ENCODE measurements at regions not wholly inside any gene's neighbourhood (a gene's known extent, or its start where the extent isn't known, plus 50 kb on each side); places are given as distances from the start of the nearest gene placed in this dataset.
"Not testable (repeated sequence)": the region's sequence is repeated elsewhere in the genome, so short reads cannot be mapped to it uniquely, and the experiment has no call there.

GRCh38 chr7:56370208-56370872, 254.1 kb upstream of the NUPR2 start:
- H3K9me3 Mint-ChIP-seq; H3K27me3 Mint-ChIP-seq (ENCODE audit: low read depth); H3K4me1 Mint-ChIP-seq (ENCODE audit: low read depth); H3K27ac Mint-ChIP-seq; H3K36me3 Mint-ChIP-seq (ENCODE audit: low read depth); H3K4me3 Mint-ChIP-seq: not testable (repeated sequence)

- not testable (repeated sequence) for H3K36me3 Mint-ChIP-seq (ENCODE audit: low read depth); H3K9me3 Mint-ChIP-seq; H3K4me3 Mint-ChIP-seq; H3K27me3 Mint-ChIP-seq (ENCODE audit: low read depth); H3K4me1 Mint-ChIP-seq (ENCODE audit: low read depth); H3K27ac Mint-ChIP-seq
Measured at GRCh38 chr7:56367914-56368313, 251.7 kb upstream of the NUPR2 start.

GRCh38 chr7:56367411-56367810, 251.2 kb upstream of the NUPR2 start:
- H3K4me1 Mint-ChIP-seq (ENCODE audit: low read depth); H3K9me3 Mint-ChIP-seq; H3K4me3 Mint-ChIP-seq; H3K27me3 Mint-ChIP-seq (ENCODE audit: low read depth); H3K27ac Mint-ChIP-seq; H3K36me3 Mint-ChIP-seq (ENCODE audit: low read depth): not testable (repeated sequence)

DNA sequence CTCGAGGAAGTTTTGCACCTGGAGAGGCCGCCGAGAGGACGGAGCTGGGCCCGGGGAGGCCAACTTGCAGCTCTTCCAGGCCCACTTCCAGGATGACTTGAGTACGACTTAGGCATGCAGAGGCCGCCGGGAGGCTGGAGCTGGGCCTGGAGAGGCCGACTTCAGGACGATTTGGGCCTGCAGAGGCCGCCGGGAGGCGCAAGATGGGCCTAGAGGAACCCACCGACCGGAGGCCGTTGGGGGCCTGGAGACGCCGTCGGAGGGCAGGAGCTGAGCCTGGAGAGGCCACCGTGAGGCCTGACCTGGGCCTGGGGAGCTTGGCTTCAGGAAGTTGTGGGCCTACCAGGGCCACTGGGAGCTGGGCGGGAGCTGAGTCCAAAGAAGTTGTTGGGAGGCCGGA, 250.5 kb upstream of the NUPR2 start:
- H3K36me3 Mint-ChIP-seq (ENCODE audit: low read depth); H3K27me3 Mint-ChIP-seq (ENCODE audit: low read depth); H3K9me3 Mint-ChIP-seq; H3K4me3 Mint-ChIP-seq; H3K27ac Mint-ChIP-seq; H3K4me1 Mint-ChIP-seq (ENCODE audit: low read depth): not testable (repeated sequence)

- not testable (repeated sequence) for H3K4me1 Mint-ChIP-seq (ENCODE audit: low read depth)
Measured at GRCh38 chr7:56352576-56352975, 236.4 kb upstream of the NUPR2 start.

DNA sequence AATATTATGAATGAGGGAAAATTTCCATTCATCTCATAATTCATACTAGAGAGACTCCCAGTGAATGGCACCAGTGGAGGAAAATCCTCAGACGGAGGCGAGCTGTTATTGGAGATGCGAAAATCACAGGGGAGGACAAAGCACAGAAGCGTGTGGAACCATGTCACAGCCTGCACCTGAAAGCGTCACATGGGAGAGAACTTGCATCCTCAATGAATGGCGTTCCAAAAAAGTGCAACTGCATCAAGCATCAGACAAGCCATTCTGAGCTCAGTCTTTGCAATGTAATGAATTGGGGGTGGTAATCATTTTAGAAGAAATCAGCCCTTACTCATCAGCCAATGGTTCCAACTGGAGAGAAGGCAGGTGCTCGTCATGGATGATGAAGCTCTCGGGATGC, 235.0 kb upstream of the NUPR2 start:
- not testable (repeated sequence) for H3K27ac Mint-ChIP-seq; H3K4me1 Mint-ChIP-seq (ENCODE audit: low read depth); H3K36me3 Mint-ChIP-seq (ENCODE audit: low read depth); H3K4me3 Mint-ChIP-seq; H3K27me3 Mint-ChIP-seq (ENCODE audit: low read depth)
- peaks cover 25% of the 10 kb centered on the region for H3K9me3 Mint-ChIP-seq

More at GRCh38 chr7:56352576-56352975, 236.4 kb upstream of the NUPR2 start:
- H3K4me3 Mint-ChIP-seq; H3K27ac Mint-ChIP-seq; H3K27me3 Mint-ChIP-seq (ENCODE audit: low read depth); H3K36me3 Mint-ChIP-seq (ENCODE audit: low read depth): not testable (repeated sequence)
- peaks cover 22% of the 10 kb centered on the region for H3K9me3 Mint-ChIP-seq

- H3K4me1 Mint-ChIP-seq (ENCODE audit: low read depth); H3K4me3 Mint-ChIP-seq; H3K36me3 Mint-ChIP-seq (ENCODE audit: low read depth); H3K27ac Mint-ChIP-seq; H3K27me3 Mint-ChIP-seq (ENCODE audit: low read depth): not testable (repeated sequence)
- H3K9me3 Mint-ChIP-seq: peaks cover 32% of the 10 kb centered on the region
Measured at GRCh38 chr7:56348311-56348710, 232.1 kb upstream of the NUPR2 start.

- not testable (repeated sequence) for H3K4me1 Mint-ChIP-seq (ENCODE audit: low read depth); H3K4me3 Mint-ChIP-seq; H3K27ac Mint-ChIP-seq; H3K27me3 Mint-ChIP-seq (ENCODE audit: low read depth); H3K36me3 Mint-ChIP-seq (ENCODE audit: low read depth)
- H3K9me3 Mint-ChIP-seq: peaks cover 40% of the 10 kb centered on the region
Measured at GRCh38 chr7:56328327-56328726, 212.1 kb upstream of the NUPR2 start.

DNA sequence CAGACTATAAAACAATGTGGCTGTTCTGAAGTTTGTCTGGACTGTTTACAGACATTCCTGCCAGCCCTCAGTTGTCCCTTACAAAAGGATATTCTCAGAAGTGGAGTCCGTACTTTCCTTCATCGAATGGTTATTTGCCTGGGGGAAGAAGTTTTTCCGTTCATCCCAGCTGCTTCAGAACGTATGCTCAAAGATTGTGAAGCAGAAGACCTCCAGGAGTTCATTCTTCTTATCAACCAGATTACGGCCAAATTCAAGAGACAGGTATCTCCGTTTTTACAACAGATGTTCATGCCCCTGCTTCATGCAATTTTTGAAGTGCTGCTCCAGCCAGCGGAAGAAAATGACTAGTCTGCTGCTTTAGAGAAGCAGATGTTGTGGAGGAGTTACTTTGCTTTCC, 174.3 kb upstream of the NUPR2 start:
- H3K9me3 Mint-ChIP-seq: peaks cover 44% of the 10 kb centered on the region

DNA sequence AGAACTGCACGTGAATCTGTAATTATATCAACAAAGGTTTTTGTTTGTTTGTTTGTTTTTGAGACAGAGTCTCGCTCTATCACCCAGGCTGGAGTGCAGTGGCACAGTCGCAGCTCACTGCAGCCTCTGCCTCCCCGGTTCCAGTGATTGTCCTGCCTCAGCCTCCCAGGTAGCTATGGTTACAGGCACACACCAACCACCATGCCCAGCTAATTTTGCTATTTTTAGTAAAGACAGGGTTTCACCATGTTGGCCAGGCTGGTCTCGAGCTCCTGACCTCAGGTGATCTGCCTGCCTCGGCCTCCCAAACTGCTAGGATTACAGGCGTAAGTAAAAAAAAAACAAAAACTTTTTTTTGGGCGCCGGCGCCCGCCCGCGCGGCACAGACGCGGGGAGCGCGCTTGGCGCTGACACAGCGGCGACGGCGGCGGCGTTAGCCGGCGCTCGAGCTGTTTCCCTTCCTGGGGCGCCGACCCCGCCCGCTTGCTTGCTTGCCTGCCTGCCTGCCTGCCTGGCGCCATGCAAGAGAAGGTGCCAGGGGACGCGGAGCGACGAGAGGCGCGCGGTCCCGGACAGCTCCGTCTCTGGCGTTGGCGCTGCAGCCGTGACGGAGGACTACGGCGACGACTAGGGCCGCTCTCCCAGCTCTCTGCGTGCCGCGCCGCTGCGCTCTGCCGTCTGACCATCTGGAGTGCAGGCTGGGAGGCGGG, 171.4 kb upstream of the NUPR2 start:
- H3K27ac Mint-ChIP-seq: no peak overlapping the region
- H3K27me3 Mint-ChIP-seq (ENCODE audit: low read depth): no peaks in the 10 kb centered on the region
- no peaks in the 10 kb centered on the region for H3K36me3 Mint-ChIP-seq (ENCODE audit: low read depth)
- H3K4me1 Mint-ChIP-seq (ENCODE audit: low read depth): no peaks in the 10 kb centered on the region
- peaks cover 52% of the 10 kb centered on the region for H3K9me3 Mint-ChIP-seq
- no peak overlapping the region for H3K4me3 Mint-ChIP-seq

More for the DNA sequence above, 174.3 kb upstream of the NUPR2 start:
- no peaks in the 10 kb centered on the region for H3K4me1 Mint-ChIP-seq (ENCODE audit: low read depth)
- no peaks in the 10 kb centered on the region for H3K27me3 Mint-ChIP-seq (ENCODE audit: low read depth)
- H3K27ac Mint-ChIP-seq: no peak overlapping the region
- no peak overlapping the region for H3K4me3 Mint-ChIP-seq
- no peaks in the 10 kb centered on the region for H3K36me3 Mint-ChIP-seq (ENCODE audit: low read depth)

DNA sequence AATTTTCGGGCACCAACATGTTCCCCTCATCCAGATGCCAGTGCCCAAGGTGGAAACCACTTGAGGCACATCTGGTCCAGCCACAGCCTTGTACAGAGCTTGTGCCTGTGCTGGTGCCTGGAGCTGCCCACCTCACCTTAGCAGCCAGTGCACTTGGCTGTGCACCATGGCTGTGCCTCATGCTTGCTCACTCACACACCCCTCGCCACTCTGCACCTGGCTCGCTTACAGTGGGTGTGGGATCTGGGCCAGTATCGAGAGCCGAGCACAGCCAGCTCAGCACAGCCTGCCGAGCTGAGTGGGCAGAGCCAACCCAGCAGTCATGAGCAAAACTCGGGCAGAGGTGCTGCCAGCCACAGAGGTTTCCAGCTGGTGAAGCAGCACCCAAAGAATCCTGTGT, 139.9 kb upstream of the NUPR2 start:
- H3K4me1 Mint-ChIP-seq (ENCODE audit: low read depth): no peaks in the 10 kb centered on the region

GRCh38 chr7:56250135-56250534, 133.9 kb upstream of the NUPR2 start:
- no peak overlapping the region for H3K4me3 Mint-ChIP-seq
- peaks cover 2% of the 10 kb centered on the region for H3K36me3 Mint-ChIP-seq (ENCODE audit: low read depth)
- no peaks in the 10 kb centered on the region for H3K4me1 Mint-ChIP-seq (ENCODE audit: low read depth)
- no peak overlapping the region for H3K27ac Mint-ChIP-seq
- peaks cover 62% of the 10 kb centered on the region for H3K9me3 Mint-ChIP-seq
- H3K27me3 Mint-ChIP-seq (ENCODE audit: low read depth): no peaks in the 10 kb centered on the region

More for the DNA sequence above, 139.9 kb upstream of the NUPR2 start:
- no peak overlapping the region for H3K4me3 Mint-ChIP-seq
- H3K36me3 Mint-ChIP-seq (ENCODE audit: low read depth): no peaks in the 10 kb centered on the region
- no peaks in the 10 kb centered on the region for H3K27me3 Mint-ChIP-seq (ENCODE audit: low read depth)
- H3K9me3 Mint-ChIP-seq: peaks cover 50% of the 10 kb centered on the region
- H3K27ac Mint-ChIP-seq: no peak overlapping the region

DNA sequence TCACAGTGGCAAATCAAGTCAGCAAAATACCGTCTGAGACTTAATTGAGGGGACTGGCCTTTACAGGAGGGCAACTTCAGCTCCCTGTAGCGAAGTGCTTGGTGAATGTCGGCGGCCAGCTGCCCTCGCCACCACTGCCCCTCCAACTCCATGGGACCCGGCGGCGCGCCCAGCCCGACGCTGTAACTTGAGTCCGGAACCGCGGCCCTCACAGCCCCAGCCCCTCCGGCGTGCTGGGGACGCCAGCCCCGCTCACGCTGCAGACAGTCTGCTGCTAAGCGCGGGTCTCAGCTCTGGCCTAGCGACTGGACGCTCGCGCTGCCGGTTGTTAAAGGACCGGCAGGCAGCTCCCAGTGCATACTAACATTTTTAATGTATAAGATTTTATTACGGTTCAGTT, 113.4 kb upstream of the NUPR2 start:
- H3K27me3 Mint-ChIP-seq (ENCODE audit: low read depth): no peaks in the 10 kb centered on the region
- H3K4me3 Mint-ChIP-seq: no peak overlapping the region
- H3K27ac Mint-ChIP-seq: no peak overlapping the region
- H3K36me3 Mint-ChIP-seq (ENCODE audit: low read depth): no peaks in the 10 kb centered on the region
- peaks cover 30% of the 10 kb centered on the region for H3K9me3 Mint-ChIP-seq
- H3K4me1 Mint-ChIP-seq (ENCODE audit: low read depth): no peaks in the 10 kb centered on the region

DNA sequence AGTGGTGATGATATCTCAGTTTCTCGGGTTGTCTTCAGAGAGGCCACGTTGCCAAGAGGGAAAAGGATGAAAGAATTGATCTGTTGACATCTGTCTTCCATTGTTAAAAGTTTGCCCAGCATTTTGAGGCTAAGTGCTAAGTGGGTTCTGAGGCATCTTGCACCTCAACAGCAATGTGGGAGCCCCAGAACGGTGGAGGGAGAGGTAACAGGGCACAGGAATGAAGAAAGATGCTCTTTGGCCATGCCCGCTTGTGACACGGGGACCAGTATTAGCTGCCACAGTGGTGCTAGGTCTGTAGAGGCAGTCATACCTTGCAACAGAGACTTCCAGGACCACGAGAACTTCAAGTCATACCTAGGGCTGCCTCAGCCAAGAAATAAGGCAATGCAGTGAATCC, 106.6 kb upstream of the NUPR2 start:
- Mint-ChIP-seq H3K27ac (no peak overlapping the region), H3K27me3 (ENCODE audit: low read depth) (no peaks in the 10 kb centered on the region), H3K4me1 (ENCODE audit: low read depth) (no peaks in the 10 kb centered on the region), H3K9me3 (peaks cover 18% of the 10 kb centered on the region), H3K4me3 (no peak overlapping the region), H3K36me3 (ENCODE audit: low read depth) (no peaks in the 10 kb centered on the region)

DNA sequence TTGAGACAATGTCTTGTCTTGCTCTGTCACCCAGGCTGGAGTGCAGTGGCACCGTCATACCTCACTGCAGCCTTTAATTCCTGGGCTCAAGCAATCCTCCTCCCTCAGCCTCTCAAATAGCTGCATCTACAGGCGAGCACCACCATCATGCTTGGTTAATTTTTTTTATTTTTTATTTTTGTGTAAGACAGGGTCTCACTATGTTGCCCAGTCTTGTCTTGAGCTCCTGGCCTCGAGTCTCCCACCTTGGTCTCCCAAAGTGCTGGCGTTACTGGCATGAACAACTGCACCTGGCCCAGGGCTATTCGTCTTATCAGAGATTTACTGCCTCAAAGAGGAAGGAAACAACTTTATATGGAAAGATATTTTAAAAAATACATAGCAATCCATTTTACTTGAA, 102.8 kb upstream of the NUPR2 start:
- Mint-ChIP-seq H3K4me1 (ENCODE audit: low read depth) (no peaks in the 10 kb centered on the region), H3K4me3 (no peak overlapping the region), H3K27ac (no peak overlapping the region), H3K27me3 (ENCODE audit: low read depth) (no peaks in the 10 kb centered on the region), H3K36me3 (ENCODE audit: low read depth) (no peaks in the 10 kb centered on the region), H3K9me3 (peaks cover 41% of the 10 kb centered on the region)
